ENCODE measurements at regions not wholly inside any gene's neighbourhood (a gene's known extent, or its start where the extent isn't known, plus 50 kb on each side); places are given as distances from the start of the nearest gene placed in this dataset.

- no peak for TF ChIP-seq EZH2 (IDR thresholded peaks at IDR 0.05; ENCODE audit: low read length, missing control alignments)
- no peak for TF ChIP-seq CTCF (conservative IDR thresholded peaks at IDR 0.05 in 1 of 2, IDR thresholded peaks at IDR 0.05 in 1 of 2; ENCODE audit: low read depth in 1 of 2, low read length in 2 of 2)
Measured at GRCh38 chr17:72233986-72234385, 113.2 kb downstream of the SOX9 start.

Data from fibroblast of lung (primary cell).